HCT116 (cell line): ENCODE measurements at regions not wholly inside any gene's neighbourhood (a gene's known extent, or its start where the extent isn't known, plus 50 kb on each side); places are given as distances from the start of the nearest gene placed in this dataset.

Source experiments
- SP1 ChIP-seq: IDR thresholded peaks from 2 replicates; pipeline ENCODE4 v1.6.1; 2012; ENCODE audit warnings: low read depth
- ZFX ChIP-seq: fragments of 450-650 bp; IDR thresholded peaks from 2 replicates; pipeline ENCODE4 v1.6.1; 2017
- TF ChIP-seq, protein P1 (sequence below): IDR thresholded peaks from 2 replicates; pipeline ENCODE4 v1.6.1; 2011; ENCODE audit warnings: mild to moderate bottlenecking, low read length, moderate library complexity; ENCODE audit not compliant: insufficient replicate concordance; ENCODE audit errors: extremely low read depth
- TF ChIP-seq, protein P2 (sequence below): IDR thresholded peaks from 2 replicates; pipeline ENCODE4 v1.6.1; 2012; ENCODE audit warnings: low read depth
- TF ChIP-seq, protein P3 (sequence below), 3 experiments: fragments of 200-600 bp in 1 of 3; sonication (generic) in 1 of 3; IDR thresholded peaks in 2 of 3; conservative IDR thresholded peaks in 1 of 3; 2 replicates each; pipeline ENCODE4 v1.5.1; 2012 to 2017; ENCODE audit warnings: low read depth in 2 of 3, low read length in 2 of 3, antibody characterized with exemption in 1 of 3, borderline replicate concordance in 1 of 3, control low read depth in 1 of 3, mild to moderate bottlenecking in 1 of 3, mixed read lengths in 1 of 3, mixed run types in 1 of 3, moderate library complexity in 1 of 3; ENCODE audit not compliant: insufficient read depth in 1 of 3

DNA sequence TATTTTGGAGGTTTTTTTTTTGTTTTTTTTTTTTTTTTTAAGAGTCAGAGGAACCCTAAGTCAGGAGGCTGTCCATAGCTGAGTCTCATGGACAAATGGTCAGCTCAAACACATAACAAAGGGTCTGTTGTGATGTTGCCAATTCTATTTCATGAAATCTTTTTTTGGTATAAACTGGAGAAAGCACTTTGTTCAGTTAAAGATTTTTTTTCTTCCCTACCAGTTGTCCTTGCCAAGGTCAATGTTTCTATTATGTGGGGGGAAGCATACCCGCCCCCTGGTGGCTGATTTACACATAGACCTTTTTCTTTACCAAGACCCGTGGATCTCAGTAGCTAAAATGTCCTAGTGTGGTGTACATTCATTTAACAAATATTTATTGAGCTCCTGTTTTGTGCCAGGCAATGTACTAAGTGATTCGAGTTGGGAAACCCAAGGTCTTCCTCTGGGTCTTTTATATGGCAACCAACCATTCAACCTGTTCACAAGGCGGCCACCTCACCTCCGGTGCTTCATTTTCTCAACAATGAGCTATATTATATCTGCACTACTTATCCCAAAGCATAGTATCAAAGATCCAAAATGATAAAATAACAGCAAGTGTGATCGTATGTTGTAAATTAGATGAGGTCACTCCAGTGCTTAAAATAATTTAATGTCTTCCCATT lies 214.5 kb downstream of the PAH start:
- TF ChIP-seq, protein P1, sequence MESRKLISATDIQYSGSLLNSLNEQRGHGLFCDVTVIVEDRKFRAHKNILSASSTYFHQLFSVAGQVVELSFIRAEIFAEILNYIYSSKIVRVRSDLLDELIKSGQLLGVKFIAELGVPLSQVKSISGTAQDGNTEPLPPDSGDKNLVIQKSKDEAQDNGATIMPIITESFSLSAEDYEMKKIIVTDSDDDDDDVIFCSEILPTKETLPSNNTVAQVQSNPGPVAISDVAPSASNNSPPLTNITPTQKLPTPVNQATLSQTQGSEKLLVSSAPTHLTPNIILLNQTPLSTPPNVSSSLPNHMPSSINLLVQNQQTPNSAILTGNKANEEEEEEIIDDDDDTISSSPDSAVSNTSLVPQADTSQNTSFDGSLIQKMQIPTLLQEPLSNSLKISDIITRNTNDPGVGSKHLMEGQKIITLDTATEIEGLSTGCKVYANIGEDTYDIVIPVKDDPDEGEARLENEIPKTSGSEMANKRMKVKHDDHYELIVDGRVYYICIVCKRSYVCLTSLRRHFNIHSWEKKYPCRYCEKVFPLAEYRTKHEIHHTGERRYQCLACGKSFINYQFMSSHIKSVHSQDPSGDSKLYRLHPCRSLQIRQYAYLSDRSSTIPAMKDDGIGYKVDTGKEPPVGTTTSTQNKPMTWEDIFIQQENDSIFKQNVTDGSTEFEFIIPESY: no peak
- TF ChIP-seq ZFX (no peak), SP1 (no peak)
- TF ChIP-seq, protein P2, sequence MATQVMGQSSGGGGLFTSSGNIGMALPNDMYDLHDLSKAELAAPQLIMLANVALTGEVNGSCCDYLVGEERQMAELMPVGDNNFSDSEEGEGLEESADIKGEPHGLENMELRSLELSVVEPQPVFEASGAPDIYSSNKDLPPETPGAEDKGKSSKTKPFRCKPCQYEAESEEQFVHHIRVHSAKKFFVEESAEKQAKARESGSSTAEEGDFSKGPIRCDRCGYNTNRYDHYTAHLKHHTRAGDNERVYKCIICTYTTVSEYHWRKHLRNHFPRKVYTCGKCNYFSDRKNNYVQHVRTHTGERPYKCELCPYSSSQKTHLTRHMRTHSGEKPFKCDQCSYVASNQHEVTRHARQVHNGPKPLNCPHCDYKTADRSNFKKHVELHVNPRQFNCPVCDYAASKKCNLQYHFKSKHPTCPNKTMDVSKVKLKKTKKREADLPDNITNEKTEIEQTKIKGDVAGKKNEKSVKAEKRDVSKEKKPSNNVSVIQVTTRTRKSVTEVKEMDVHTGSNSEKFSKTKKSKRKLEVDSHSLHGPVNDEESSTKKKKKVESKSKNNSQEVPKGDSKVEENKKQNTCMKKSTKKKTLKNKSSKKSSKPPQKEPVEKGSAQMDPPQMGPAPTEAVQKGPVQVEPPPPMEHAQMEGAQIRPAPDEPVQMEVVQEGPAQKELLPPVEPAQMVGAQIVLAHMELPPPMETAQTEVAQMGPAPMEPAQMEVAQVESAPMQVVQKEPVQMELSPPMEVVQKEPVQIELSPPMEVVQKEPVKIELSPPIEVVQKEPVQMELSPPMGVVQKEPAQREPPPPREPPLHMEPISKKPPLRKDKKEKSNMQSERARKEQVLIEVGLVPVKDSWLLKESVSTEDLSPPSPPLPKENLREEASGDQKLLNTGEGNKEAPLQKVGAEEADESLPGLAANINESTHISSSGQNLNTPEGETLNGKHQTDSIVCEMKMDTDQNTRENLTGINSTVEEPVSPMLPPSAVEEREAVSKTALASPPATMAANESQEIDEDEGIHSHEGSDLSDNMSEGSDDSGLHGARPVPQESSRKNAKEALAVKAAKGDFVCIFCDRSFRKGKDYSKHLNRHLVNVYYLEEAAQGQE: no peak
- TF ChIP-seq, protein P3, sequence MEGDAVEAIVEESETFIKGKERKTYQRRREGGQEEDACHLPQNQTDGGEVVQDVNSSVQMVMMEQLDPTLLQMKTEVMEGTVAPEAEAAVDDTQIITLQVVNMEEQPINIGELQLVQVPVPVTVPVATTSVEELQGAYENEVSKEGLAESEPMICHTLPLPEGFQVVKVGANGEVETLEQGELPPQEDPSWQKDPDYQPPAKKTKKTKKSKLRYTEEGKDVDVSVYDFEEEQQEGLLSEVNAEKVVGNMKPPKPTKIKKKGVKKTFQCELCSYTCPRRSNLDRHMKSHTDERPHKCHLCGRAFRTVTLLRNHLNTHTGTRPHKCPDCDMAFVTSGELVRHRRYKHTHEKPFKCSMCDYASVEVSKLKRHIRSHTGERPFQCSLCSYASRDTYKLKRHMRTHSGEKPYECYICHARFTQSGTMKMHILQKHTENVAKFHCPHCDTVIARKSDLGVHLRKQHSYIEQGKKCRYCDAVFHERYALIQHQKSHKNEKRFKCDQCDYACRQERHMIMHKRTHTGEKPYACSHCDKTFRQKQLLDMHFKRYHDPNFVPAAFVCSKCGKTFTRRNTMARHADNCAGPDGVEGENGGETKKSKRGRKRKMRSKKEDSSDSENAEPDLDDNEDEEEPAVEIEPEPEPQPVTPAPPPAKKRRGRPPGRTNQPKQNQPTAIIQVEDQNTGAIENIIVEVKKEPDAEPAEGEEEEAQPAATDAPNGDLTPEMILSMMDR (IDR thresholded peaks at IDR 0.05 in 2 of 3, conservative IDR thresholded peaks at IDR 0.05 in 1 of 3; ENCODE audit: borderline replicate concordance in 1 of 3, insufficient read depth in 1 of 3, low read depth in 2 of 3, low read length in 2 of 3): peak; percentile 55 to 81 (median 65); a peak in 5 of 6 replicates
